Erythroblast (primary cell): ENCODE measurements at regions not wholly inside any gene's neighbourhood (a gene's known extent, or its start where the extent isn't known, plus 50 kb on each side); places are given as distances from the start of the nearest gene placed in this dataset.

Source experiments
- GATA1 ChIP-seq: IDR thresholded peaks from 2 replicates; pipeline ENCODE4 v1.6.1; 2011; ENCODE audit warnings: low read depth, mild to moderate bottlenecking, control low read depth, low read length, moderate library complexity
- POLR2A ChIP-seq: IDR thresholded peaks from 2 replicates; pipeline ENCODE4 v1.6.1; 2011; ENCODE audit warnings: mild to moderate bottlenecking, low read length

- TF ChIP-seq POLR2A (no peak), GATA1 (no peak)
These were observed 158.2 kb upstream of the ANKRD28 start for GRCh38 chr3:15955968-15956367.
